GM13977 (cell line): ENCODE measurements at regions not wholly inside any gene's neighbourhood (a gene's known extent, or its start where the extent isn't known, plus 50 kb on each side); places are given as distances from the start of the nearest gene placed in this dataset.

Experiments
- DNase-seq: peaks from one replicate; pipeline ENCODE4 v3.0.0; 2012; ENCODE audit warnings: low spot score
- CTCF ChIP-seq: IDR thresholded peaks from 2 replicates; pipeline ENCODE4 v1.5.1; 2012; ENCODE audit warnings: mild to moderate bottlenecking, control low read depth; ENCODE audit not compliant: insufficient read depth; ENCODE audit errors: extremely low read depth, missing control alignments
- in situ Hi-C: fragments of 300-500 bp; cut with MboI; formaldehyde crosslinking; loops from one replicate; pipeline ENCODE4 v1.12.0; 2022; ENCODE audit warnings: low sequenced_read_pairs, low pct_unique_long_range_greater_than_20kb, mixed read lengths, inconsistent platforms; ENCODE audit not compliant: unreplicated experiment

- no peak for TF ChIP-seq CTCF
- in situ Hi-C loops, result loop anchor here (10.0 kb wide), 1 partner anchor 218 kb away; no protein-coding TSS in a partner anchor
- no peak for DNase-seq
Measured at GRCh38 chr12:69073035-69073434, 140.1 kb upstream of the CPM start.

GRCh38 chr12:69074556-69075349 is 141.8 kb upstream of the CPM start:
- no peak for TF ChIP-seq CTCF
- DNase-seq, result no peak
- in situ Hi-C loops, result loop anchor here (10.0 to 25.0 kb wide), 2 partner anchors 113 to 220 kb away; no protein-coding TSS in a partner anchor

GRCh38 chr12:69083689-69084088 is 150.7 kb upstream of the CPM start:
- in situ Hi-C loops, result loop anchor here (25.0 kb wide), 1 partner anchor 104 kb away; no protein-coding TSS in a partner anchor
- no peak for DNase-seq
- no peak for TF ChIP-seq CTCF

GRCh38 chr12:69084816-69085378 is 151.9 kb upstream of the CPM start:
- no peak for TF ChIP-seq CTCF
- DNase-seq, result no peak
- in situ Hi-C loops, result loop anchor here (25.0 kb wide), 1 partner anchor 102 kb away; no protein-coding TSS in a partner anchor

- in situ Hi-C loops, result loop anchor here (25.0 kb wide), 1 partner anchor 101 kb away; no protein-coding TSS in a partner anchor
- TF ChIP-seq CTCF, result no peak
- DNase-seq, result no peak
Measured at GRCh38 chr12:69085852-69086251, 152.9 kb upstream of the CPM start.

- no peak for DNase-seq
- in situ Hi-C loops, result loop anchor here (25.0 kb wide), 1 partner anchor 99 kb away; no protein-coding TSS in a partner anchor
- no peak for TF ChIP-seq CTCF
Measured at GRCh38 chr12:69087986-69088385, 151.4 kb upstream of the CPSF6 start.
